ENCODE measurements at regions not wholly inside any gene's neighbourhood (a gene's known extent, or its start where the extent isn't known, plus 50 kb on each side); places are given as distances from the start of the nearest gene placed in this dataset.

- H3K27me3 ChIP-seq (ENCODE audit: control insufficient read depth in 2 of 2, insufficient read depth in 2 of 2, low read length in 2 of 2): no peaks in the 10 kb centered on the region
- no peak overlapping the region for H3K9ac ChIP-seq (ENCODE audit: low read depth in 1 of 2, low read length in 2 of 2)
- no peaks in the 10 kb centered on the region for H3K4me1 ChIP-seq (ENCODE audit: control insufficient read depth in 2 of 2, insufficient read depth in 2 of 2, low read length in 2 of 2)
- no peak overlapping the region for H3K27ac ChIP-seq (ENCODE audit: low read depth in 2 of 2, low read length in 2 of 2)
- no peak overlapping the region for H3K4me3 ChIP-seq (ENCODE audit: low read length in 2 of 2)
- H3K36me3 ChIP-seq (ENCODE audit: control insufficient read depth in 2 of 2, insufficient read depth in 2 of 2, low read length in 2 of 2): no peaks in the 10 kb centered on the region
- no peaks in the 10 kb centered on the region for H3K9me3 ChIP-seq (ENCODE audit: control insufficient read depth in 2 of 2, low read length in 2 of 2)
These were observed 358.9 kb downstream of the TRAM1L1 start for GRCh38 chr4:116726523-116726922.

GRCh38 chr4:116724249-116724648 is 361.1 kb downstream of the TRAM1L1 start:
- Histone ChIP-seq H3K27me3 (ENCODE audit: control insufficient read depth in 2 of 2, insufficient read depth in 2 of 2, low read length in 2 of 2) (no peaks in the 10 kb centered on the region), H3K4me3 (ENCODE audit: low read length in 2 of 2) (no peak overlapping the region), H3K27ac (ENCODE audit: low read depth in 2 of 2, low read length in 2 of 2) (no peak overlapping the region), H3K36me3 (ENCODE audit: control insufficient read depth in 2 of 2, insufficient read depth in 2 of 2, low read length in 2 of 2) (no peaks in the 10 kb centered on the region), H3K9me3 (ENCODE audit: control insufficient read depth in 2 of 2, low read length in 2 of 2) (no peaks in the 10 kb centered on the region), H3K4me1 (ENCODE audit: control insufficient read depth in 2 of 2, insufficient read depth in 2 of 2, low read length in 2 of 2) (no peaks in the 10 kb centered on the region), H3K9ac (ENCODE audit: low read depth in 1 of 2, low read length in 2 of 2) (no peak overlapping the region)

GRCh38 chr4:116705466-116705865 is 379.9 kb downstream of the TRAM1L1 start:
- Histone ChIP-seq H3K9ac (ENCODE audit: low read depth in 1 of 2, low read length in 2 of 2) (no peak overlapping the region), H3K27ac (ENCODE audit: low read depth in 2 of 2, low read length in 2 of 2) (no peak overlapping the region), H3K9me3 (ENCODE audit: control insufficient read depth in 2 of 2, low read length in 2 of 2) (no peaks in the 10 kb centered on the region), H3K27me3 (ENCODE audit: control insufficient read depth in 2 of 2, insufficient read depth in 2 of 2, low read length in 2 of 2) (no peaks in the 10 kb centered on the region), H3K4me1 (ENCODE audit: control insufficient read depth in 2 of 2, insufficient read depth in 2 of 2, low read length in 2 of 2) (no peaks in the 10 kb centered on the region), H3K36me3 (ENCODE audit: control insufficient read depth in 2 of 2, insufficient read depth in 2 of 2, low read length in 2 of 2) (no peaks in the 10 kb centered on the region), H3K4me3 (ENCODE audit: low read length in 2 of 2) (no peak overlapping the region)

GRCh38 chr4:116702949-116703348 is 382.4 kb downstream of the TRAM1L1 start:
- no peak overlapping the region for H3K27ac ChIP-seq (ENCODE audit: low read depth in 2 of 2, low read length in 2 of 2)
- H3K27me3 ChIP-seq (ENCODE audit: control insufficient read depth in 2 of 2, insufficient read depth in 2 of 2, low read length in 2 of 2): no peaks in the 10 kb centered on the region
- H3K9ac ChIP-seq (ENCODE audit: low read depth in 1 of 2, low read length in 2 of 2): no peak overlapping the region
- H3K4me3 ChIP-seq (ENCODE audit: low read length in 2 of 2): no peak overlapping the region
- H3K36me3 ChIP-seq (ENCODE audit: control insufficient read depth in 2 of 2, insufficient read depth in 2 of 2, low read length in 2 of 2): no peaks in the 10 kb centered on the region
- no peaks in the 10 kb centered on the region for H3K9me3 ChIP-seq (ENCODE audit: control insufficient read depth in 2 of 2, low read length in 2 of 2)
- no peaks in the 10 kb centered on the region for H3K4me1 ChIP-seq (ENCODE audit: control insufficient read depth in 2 of 2, insufficient read depth in 2 of 2, low read length in 2 of 2)

GRCh38 chr4:116688536-116688935 is 396.8 kb downstream of the TRAM1L1 start:
- Histone ChIP-seq H3K9me3 (ENCODE audit: control insufficient read depth in 2 of 2, low read length in 2 of 2) (no peaks in the 10 kb centered on the region), H3K27me3 (ENCODE audit: control insufficient read depth in 2 of 2, insufficient read depth in 2 of 2, low read length in 2 of 2) (no peaks in the 10 kb centered on the region), H3K27ac (ENCODE audit: low read depth in 2 of 2, low read length in 2 of 2) (no peak overlapping the region)

GRCh38 chr4:116668190-116668589 is 417.2 kb downstream of the TRAM1L1 start:
- H3K9ac ChIP-seq (ENCODE audit: low read depth in 1 of 2, low read length in 2 of 2): no peak overlapping the region
- H3K9me3 ChIP-seq (ENCODE audit: control insufficient read depth in 2 of 2, low read length in 2 of 2): no peaks in the 10 kb centered on the region
- no peak overlapping the region for H3K4me3 ChIP-seq (ENCODE audit: low read length in 2 of 2)
- no peaks in the 10 kb centered on the region for H3K4me1 ChIP-seq (ENCODE audit: control insufficient read depth in 2 of 2, insufficient read depth in 2 of 2, low read length in 2 of 2)
- H3K27ac ChIP-seq (ENCODE audit: low read depth in 2 of 2, low read length in 2 of 2): no peak overlapping the region
- no peaks in the 10 kb centered on the region for H3K27me3 ChIP-seq (ENCODE audit: control insufficient read depth in 2 of 2, insufficient read depth in 2 of 2, low read length in 2 of 2)
- no peaks in the 10 kb centered on the region for H3K36me3 ChIP-seq (ENCODE audit: control insufficient read depth in 2 of 2, insufficient read depth in 2 of 2, low read length in 2 of 2)

More at GRCh38 chr4:116688536-116688935, 396.8 kb downstream of the TRAM1L1 start:
- no peaks in the 10 kb centered on the region for H3K36me3 ChIP-seq (ENCODE audit: control insufficient read depth in 2 of 2, insufficient read depth in 2 of 2, low read length in 2 of 2)
- no peak overlapping the region for H3K4me3 ChIP-seq (ENCODE audit: low read length in 2 of 2)
- no peak overlapping the region for H3K9ac ChIP-seq (ENCODE audit: low read depth in 1 of 2, low read length in 2 of 2)
- H3K4me1 ChIP-seq (ENCODE audit: control insufficient read depth in 2 of 2, insufficient read depth in 2 of 2, low read length in 2 of 2): no peaks in the 10 kb centered on the region

GRCh38 chr4:116665716-116666115 is 419.7 kb downstream of the TRAM1L1 start:
- no peaks in the 10 kb centered on the region for H3K9me3 ChIP-seq (ENCODE audit: control insufficient read depth in 2 of 2, low read length in 2 of 2)
- H3K27ac ChIP-seq (ENCODE audit: low read depth in 2 of 2, low read length in 2 of 2): no peak overlapping the region

GRCh38 chr4:116664198-116664597 is 421.2 kb downstream of the TRAM1L1 start:
- no peaks in the 10 kb centered on the region for H3K4me1 ChIP-seq (ENCODE audit: control insufficient read depth in 2 of 2, insufficient read depth in 2 of 2, low read length in 2 of 2)
- H3K36me3 ChIP-seq (ENCODE audit: control insufficient read depth in 2 of 2, insufficient read depth in 2 of 2, low read length in 2 of 2): no peaks in the 10 kb centered on the region
- peaks cover 0 to 2% of the 10 kb centered on the region in 2 donors for H3K9me3 ChIP-seq (ENCODE audit: control insufficient read depth in 2 of 2, low read length in 2 of 2)
- H3K27me3 ChIP-seq (ENCODE audit: control insufficient read depth in 2 of 2, insufficient read depth in 2 of 2, low read length in 2 of 2): no peaks in the 10 kb centered on the region
- H3K4me3 ChIP-seq (ENCODE audit: low read length in 2 of 2): no peak overlapping the region
- H3K9ac ChIP-seq (ENCODE audit: low read depth in 1 of 2, low read length in 2 of 2): no peak overlapping the region
- H3K27ac ChIP-seq (ENCODE audit: low read depth in 2 of 2, low read length in 2 of 2): no peak overlapping the region

More at GRCh38 chr4:116665716-116666115, 419.7 kb downstream of the TRAM1L1 start:
- Histone ChIP-seq H3K36me3 (ENCODE audit: control insufficient read depth in 2 of 2, insufficient read depth in 2 of 2, low read length in 2 of 2) (no peaks in the 10 kb centered on the region), H3K9ac (ENCODE audit: low read depth in 1 of 2, low read length in 2 of 2) (no peak overlapping the region), H3K27me3 (ENCODE audit: control insufficient read depth in 2 of 2, insufficient read depth in 2 of 2, low read length in 2 of 2) (no peaks in the 10 kb centered on the region), H3K4me3 (ENCODE audit: low read length in 2 of 2) (no peak overlapping the region), H3K4me1 (ENCODE audit: control insufficient read depth in 2 of 2, insufficient read depth in 2 of 2, low read length in 2 of 2) (no peaks in the 10 kb centered on the region)

GRCh38 chr4:116639070-116639577 is 446.3 kb downstream of the TRAM1L1 start:
- no peaks in the 10 kb centered on the region for H3K4me1 ChIP-seq (ENCODE audit: control insufficient read depth in 2 of 2, insufficient read depth in 2 of 2, low read length in 2 of 2)
- no peaks in the 10 kb centered on the region for H3K27me3 ChIP-seq (ENCODE audit: control insufficient read depth in 2 of 2, insufficient read depth in 2 of 2, low read length in 2 of 2)
- H3K9me3 ChIP-seq (ENCODE audit: control insufficient read depth in 2 of 2, low read length in 2 of 2): no peaks in the 10 kb centered on the region
- no peak overlapping the region for H3K27ac ChIP-seq (ENCODE audit: low read depth in 2 of 2, low read length in 2 of 2)
- H3K36me3 ChIP-seq (ENCODE audit: control insufficient read depth in 2 of 2, insufficient read depth in 2 of 2, low read length in 2 of 2): no peaks in the 10 kb centered on the region
- no peak overlapping the region for H3K9ac ChIP-seq (ENCODE audit: low read depth in 1 of 2, low read length in 2 of 2)
- no peak overlapping the region for H3K4me3 ChIP-seq (ENCODE audit: low read length in 2 of 2)

- H3K27me3 ChIP-seq (ENCODE audit: control insufficient read depth in 2 of 2, insufficient read depth in 2 of 2, low read length in 2 of 2): no peaks in the 10 kb centered on the region
- H3K36me3 ChIP-seq (ENCODE audit: control insufficient read depth in 2 of 2, insufficient read depth in 2 of 2, low read length in 2 of 2): no peaks in the 10 kb centered on the region
- no peaks in the 10 kb centered on the region for H3K4me1 ChIP-seq (ENCODE audit: control insufficient read depth in 2 of 2, insufficient read depth in 2 of 2, low read length in 2 of 2)
- no peak overlapping the region for H3K4me3 ChIP-seq (ENCODE audit: low read length in 2 of 2)
- H3K9me3 ChIP-seq (ENCODE audit: control insufficient read depth in 2 of 2, low read length in 2 of 2): no peaks in the 10 kb centered on the region
- H3K9ac ChIP-seq (ENCODE audit: low read depth in 1 of 2, low read length in 2 of 2): no peak overlapping the region
- H3K27ac ChIP-seq (ENCODE audit: low read depth in 2 of 2, low read length in 2 of 2): no peak overlapping the region
These were observed 446.8 kb downstream of the TRAM1L1 start for GRCh38 chr4:116638592-116638991.

- no peak overlapping the region for H3K27ac ChIP-seq (ENCODE audit: low read depth in 2 of 2, low read length in 2 of 2)
- no peaks in the 10 kb centered on the region for H3K9me3 ChIP-seq (ENCODE audit: control insufficient read depth in 2 of 2, low read length in 2 of 2)
- no peaks in the 10 kb centered on the region for H3K4me1 ChIP-seq (ENCODE audit: control insufficient read depth in 2 of 2, insufficient read depth in 2 of 2, low read length in 2 of 2)
- no peak overlapping the region for H3K4me3 ChIP-seq (ENCODE audit: low read length in 2 of 2)
- no peak overlapping the region for H3K9ac ChIP-seq (ENCODE audit: low read depth in 1 of 2, low read length in 2 of 2)
- H3K27me3 ChIP-seq (ENCODE audit: control insufficient read depth in 2 of 2, insufficient read depth in 2 of 2, low read length in 2 of 2): no peaks in the 10 kb centered on the region
- H3K36me3 ChIP-seq (ENCODE audit: control insufficient read depth in 2 of 2, insufficient read depth in 2 of 2, low read length in 2 of 2): no peaks in the 10 kb centered on the region
These were observed 448.5 kb downstream of the TRAM1L1 start for GRCh38 chr4:116636917-116637316.
